Astrocyte of the cerebellum (primary cell): ENCODE measurements at regions not wholly inside any gene's neighbourhood (a gene's known extent, or its start where the extent isn't known, plus 50 kb on each side); places are given as distances from the start of the nearest gene placed in this dataset.

Experiments
- DNase-seq: peaks from one replicate; pipeline ENCODE4 v3.0.0-alpha.2; 2011; ENCODE audit warnings: low read depth
- H3K4me3 ChIP-seq: 2 replicates; pipeline ENCODE4 v1.5.1; 2011; ENCODE audit warnings: mild to moderate bottlenecking, low read depth, low read length, moderate library complexity
- CTCF ChIP-seq: IDR thresholded peaks from 2 replicates; pipeline ENCODE4 v1.5.1; 2012; ENCODE audit warnings: low read length, low read depth, moderate library complexity, mild to moderate bottlenecking; ENCODE audit errors: missing control alignments
- in situ Hi-C: cut with HindIII; loops from 2 replicates; pipeline ENCODE4 v1.10.0; 2017; ENCODE audit warnings: low sequenced_read_pairs

GRCh38 chr2:8281950-8282857, 399.7 kb upstream of the ID2 start:
- in situ Hi-C loops: no loop called here
- no peak for TF ChIP-seq CTCF
- no peak overlapping the region for H3K4me3 ChIP-seq
- DNase-seq: no peak

- in situ Hi-C loops: no loop called here
These were observed 399.0 kb upstream of the ID2 start for GRCh38 chr2:8282858-8283252.

GRCh38 chr2:8285081-8285480, 396.8 kb upstream of the ID2 start:
- no peak for DNase-seq
- no peak overlapping the region for H3K4me3 ChIP-seq
- peak; percentile 6 for TF ChIP-seq CTCF
- in situ Hi-C loops: no loop called here

More at GRCh38 chr2:8282858-8283252, 399.0 kb upstream of the ID2 start:
- no peak for TF ChIP-seq CTCF
- no peak overlapping the region for H3K4me3 ChIP-seq
- DNase-seq: no peak

- in situ Hi-C loops: no loop called here
These were observed 396.0 kb upstream of the ID2 start for GRCh38 chr2:8285898-8286297.

GRCh38 chr2:8288206-8288605, 393.6 kb upstream of the ID2 start:
- DNase-seq: no peak
- no peak overlapping the region for H3K4me3 ChIP-seq
- TF ChIP-seq CTCF: no peak
- in situ Hi-C loops: no loop called here

More at GRCh38 chr2:8285898-8286297, 396.0 kb upstream of the ID2 start:
- no peak overlapping the region for H3K4me3 ChIP-seq
- no peak for TF ChIP-seq CTCF
- no peak for DNase-seq

- DNase-seq: no peak
- TF ChIP-seq CTCF: no peak
- in situ Hi-C loops: no loop called here
- H3K4me3 ChIP-seq: no peak overlapping the region
These were observed 392.7 kb upstream of the ID2 start for GRCh38 chr2:8289111-8289510.
